ENCODE measurements at regions not wholly inside any gene's neighbourhood (a gene's known extent, or its start where the extent isn't known, plus 50 kb on each side); places are given as distances from the start of the nearest gene placed in this dataset.

- no peak overlapping the region for H3K4ac ChIP-seq (ENCODE audit: low read depth, low read length)
- H3K27ac Mint-ChIP-seq: no peak overlapping the region
- H2AFZ ChIP-seq (ENCODE audit: low read length): no peak overlapping the region
- WGBS (ENCODE audit: extremely low coverage, insufficient read length, low lambda C conversion rate): no CpG with 5 or more reads among the region's 2 CpGs
- no peak overlapping the region for H2BK12ac ChIP-seq (ENCODE audit: insufficient read length, low read depth, low read length)
- no peak overlapping the region for H2BK5ac ChIP-seq (ENCODE audit: insufficient read length, low read length)
- H4K20me1 ChIP-seq (ENCODE audit: control insufficient read depth, insufficient read depth, insufficient read length): no peaks in the 10 kb centered on the region
- no peak overlapping the region for H4K8ac ChIP-seq (replicated peaks; ENCODE audit: insufficient read length, low read depth, low read length)
- H3K4me1 ChIP-seq (ENCODE audit: insufficient read depth, low read length): no peaks in the 10 kb centered on the region
- H2BK20ac ChIP-seq (ENCODE audit: low read depth, low read length, poor library complexity, severe bottlenecking): no peak overlapping the region
- H3K56ac ChIP-seq (ENCODE audit: insufficient read length, low read depth, low read length): no peak overlapping the region
- H3K4me1 Mint-ChIP-seq: peaks cover 7% of the 10 kb centered on the region in 2 experiments
- TF ChIP-seq CTCF (conservative IDR thresholded peaks at IDR 0.05): no peak
- H3K9me3 Mint-ChIP-seq: no peaks in the 10 kb centered on the region
- no peaks in the 10 kb centered on the region for H3K27me3 ChIP-seq (ENCODE audit: insufficient read depth, low read length)
- no peaks in the 10 kb centered on the region for H3K23me2 ChIP-seq (ENCODE audit: insufficient read length, low read depth, low read length, poor library complexity, severe bottlenecking)
- no peak overlapping the region for H2BK15ac ChIP-seq (ENCODE audit: low read depth, low read length)
- H2AK5ac ChIP-seq (ENCODE audit: insufficient read length, low read length): no peak overlapping the region
- H3K79me2 ChIP-seq (ENCODE audit: insufficient read depth, low read length): no peaks in the 10 kb centered on the region
- no peak overlapping the region for H3K4me2 ChIP-seq (ENCODE audit: insufficient read depth, insufficient read length, low read length)
- H4K91ac ChIP-seq (ENCODE audit: insufficient read length, low read depth, low read length): no peak overlapping the region
- H3K79me1 ChIP-seq (ENCODE audit: insufficient read depth, low read depth, low read length, poor library complexity, severe bottlenecking): no peaks in the 10 kb centered on the region
- H3K9me3 ChIP-seq (ENCODE audit: control insufficient read depth, low read depth, low read length): no peaks in the 10 kb centered on the region
- DNase-seq: no peak
- no peak overlapping the region for H4K5ac ChIP-seq (ENCODE audit: insufficient read length, low read depth, low read length)
- no peak overlapping the region for H2BK120ac ChIP-seq (ENCODE audit: low read depth, low read length, poor library complexity, severe bottlenecking)
- no peak overlapping the region for H3K23ac ChIP-seq (ENCODE audit: insufficient read length, low read depth, low read length)
- no peak overlapping the region for H3K18ac ChIP-seq (ENCODE audit: insufficient read length, low read depth, low read length)
- H3K9ac ChIP-seq (ENCODE audit: extremely low read depth, insufficient read length, low read length): no peak overlapping the region
- no peaks in the 10 kb centered on the region for H3K27me3 Mint-ChIP-seq (ENCODE audit: low read depth)
- no peak overlapping the region for H3K27ac ChIP-seq (ENCODE audit: insufficient read length, low read depth, low read length)
- no peak overlapping the region for H3K4me3 Mint-ChIP-seq
- H3K14ac ChIP-seq (ENCODE audit: insufficient read depth, low read length): no peak overlapping the region
- H3T11ph ChIP-seq (ENCODE audit: low read length): no peak overlapping the region
- H3K36me3 Mint-ChIP-seq (ENCODE audit: insufficient read depth in 1 of 3, low read depth in 3 of 3): no peaks in the 10 kb centered on the region; a peak in 1 of 7 replicates
Observed at GRCh38 chr2:181823405-181823804, 68.1 kb upstream of the ITPRID2 start.

Data from H9 (cell line).